22Rv1 (cell line): ENCODE measurements at regions not wholly inside any gene's neighbourhood (a gene's known extent, or its start where the extent isn't known, plus 50 kb on each side); places are given as distances from the start of the nearest gene placed in this dataset.

Experiments used
- CTCF ChIP-seq: fragments of 450-650 bp; IDR thresholded peaks from 2 replicates; pipeline ENCODE4 v1.5.1; 2017; ENCODE audit warnings: mild to moderate bottlenecking
- ZFX ChIP-seq: fragments of 450-650 bp; IDR thresholded peaks from 2 replicates; pipeline ENCODE4 v1.6.1; 2017; ENCODE audit warnings: antibody characterized with exemption, borderline replicate concordance

- no peak for TF ChIP-seq CTCF
- TF ChIP-seq ZFX, result no peak
Measured at GRCh38 chr5:142388696-142389095, 63.9 kb upstream of the SPRY4 start.
